NCI-H146 (cell line): ENCODE measurements at regions not wholly inside any gene's neighbourhood (a gene's known extent, or its start where the extent isn't known, plus 50 kb on each side); places are given as distances from the start of the nearest gene placed in this dataset.
"Not testable (repeated sequence)": the region's sequence is repeated elsewhere in the genome, so short reads cannot be mapped to it uniquely, and the experiment has no call there.

Experiments used
- DNase-seq: peaks from one replicate; lab custom pipeline; 2025; lab: John Stamatoyannopoulos, UW

DNA sequence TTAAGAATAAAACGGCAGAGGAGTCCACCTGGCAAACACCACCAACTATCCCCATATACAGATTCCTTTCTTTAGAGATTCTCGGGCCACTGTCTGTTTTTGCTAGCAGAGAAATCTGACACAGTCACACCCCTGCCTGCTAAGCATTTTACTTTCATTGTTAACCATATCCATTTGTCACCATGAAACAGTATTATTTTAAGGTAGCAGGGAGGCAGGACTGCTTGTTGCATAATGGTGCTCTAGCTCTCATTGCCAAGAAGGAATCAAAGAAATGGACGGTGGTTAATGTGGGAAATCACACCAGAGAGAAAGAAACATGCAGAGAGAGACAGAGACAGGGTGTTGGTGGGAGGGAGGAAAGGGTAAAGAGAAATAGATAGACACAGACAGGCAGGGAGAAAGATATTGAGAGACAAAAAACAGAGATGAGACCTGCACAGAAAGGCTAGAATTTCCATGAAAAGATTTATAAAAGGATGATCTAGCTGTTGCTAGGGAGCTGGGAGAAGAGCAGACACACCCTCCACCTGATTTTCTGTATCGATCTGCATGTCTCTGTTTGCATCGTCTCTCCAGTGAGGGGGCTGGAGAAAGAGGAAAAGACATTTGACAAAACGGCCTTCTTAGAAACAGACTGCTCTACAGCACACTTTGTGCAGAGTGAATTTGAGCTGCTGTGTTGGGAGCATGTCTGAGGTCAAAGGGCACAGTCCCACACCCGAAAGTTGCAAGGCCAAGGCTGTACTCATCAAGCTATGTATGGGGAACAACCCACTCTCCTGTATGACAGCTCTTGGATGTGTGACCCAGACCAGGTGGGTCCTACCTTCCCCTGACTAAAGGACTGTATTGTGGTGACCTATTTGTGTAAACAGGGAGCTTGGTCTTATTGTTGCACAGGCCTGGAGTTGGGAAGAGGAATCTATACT is 303.1 kb downstream of the FZD1 start:
- peak; percentile 60 for DNase-seq

DNA sequence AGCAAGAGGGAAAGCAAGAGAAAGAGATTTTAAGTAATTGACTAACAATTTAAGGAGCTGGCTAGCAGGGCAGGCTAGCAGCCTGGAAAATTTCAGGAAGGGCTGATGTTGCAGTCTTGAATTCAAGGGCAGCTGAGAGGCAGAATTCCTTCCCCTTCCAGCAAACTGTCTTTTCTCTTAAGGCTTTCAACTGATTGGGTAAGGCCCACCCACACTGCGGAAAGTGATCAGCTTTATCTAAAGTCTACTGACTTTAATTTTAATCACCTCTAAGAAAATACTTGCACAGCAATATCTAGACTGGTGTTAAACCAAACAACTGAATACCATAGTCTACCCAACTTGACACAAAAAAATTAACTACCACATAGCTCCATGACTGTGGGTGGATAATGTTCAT is 303.9 kb downstream of the FZD1 start:
- no peak for DNase-seq

DNA sequence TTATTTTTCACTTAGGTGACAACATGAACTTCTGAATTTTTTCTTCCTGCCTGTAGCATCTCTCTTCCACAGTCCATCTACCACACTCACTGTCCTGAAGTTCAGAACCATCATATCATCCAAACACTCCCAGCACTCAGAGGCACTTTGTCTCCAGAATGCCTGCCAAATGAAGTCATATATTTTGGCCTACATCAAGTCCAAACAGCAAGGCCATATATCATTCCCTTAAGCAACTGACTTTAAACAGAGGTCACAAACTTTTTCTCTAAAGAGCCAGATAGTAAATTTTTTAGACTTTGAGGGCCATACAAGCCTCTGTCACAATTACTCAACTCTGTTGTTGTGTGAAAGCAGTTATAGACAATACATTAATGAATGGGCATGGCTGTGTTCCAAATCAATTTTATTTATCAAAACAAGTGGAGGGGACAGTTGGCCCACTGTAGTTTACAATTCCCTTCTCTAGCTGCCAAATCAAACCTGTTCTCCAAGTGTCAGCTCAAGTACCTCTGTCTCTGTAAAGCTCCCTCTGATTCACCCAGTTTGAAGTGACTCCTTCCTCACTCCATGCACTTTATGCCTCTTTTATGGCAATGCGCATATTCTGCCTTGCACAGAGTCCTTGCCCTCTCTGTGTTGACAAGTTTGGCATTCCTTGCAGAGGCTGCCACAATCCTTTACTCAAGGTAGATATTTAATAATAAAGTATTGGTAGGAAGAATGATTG is 305.7 kb downstream of the FZD1 start:
- DNase-seq: no peak

GRCh38 chr7:91570560-91570959 is 306.3 kb downstream of the FZD1 start:
- no peak for DNase-seq

GRCh38 chr7:91571601-91572000 is 307.4 kb downstream of the FZD1 start:
- DNase-seq: no peak

DNA sequence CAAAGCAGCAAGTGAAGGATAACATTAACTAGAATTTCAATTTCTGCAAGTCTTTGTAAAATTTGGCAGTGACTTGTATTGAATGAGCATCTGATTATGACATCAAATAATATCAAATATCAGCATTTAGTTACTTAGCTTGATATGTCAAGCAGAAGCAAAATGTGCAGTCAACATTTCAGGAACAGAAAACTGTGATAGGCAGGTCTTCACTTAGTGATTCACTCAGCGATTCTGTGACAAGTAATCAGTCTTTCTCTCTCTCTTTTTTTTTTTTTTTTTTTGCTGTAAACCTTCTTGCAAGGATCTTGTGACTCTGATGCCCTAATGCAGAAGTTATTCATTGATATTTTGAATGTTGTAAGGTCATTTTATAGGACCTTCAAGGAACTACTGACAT is 307.1 kb downstream of the MTERF1 start:
- no peak for DNase-seq

GRCh38 chr7:91576459-91576858 is 304.0 kb downstream of the MTERF1 start:
- not testable (repeated sequence) for DNase-seq

- DNase-seq: no peak
These were observed 300.7 kb downstream of the MTERF1 start for GRCh38 chr7:91579837-91580236.

GRCh38 chr7:91582799-91583477 is 297.6 kb downstream of the MTERF1 start:
- DNase-seq: no peak

DNA sequence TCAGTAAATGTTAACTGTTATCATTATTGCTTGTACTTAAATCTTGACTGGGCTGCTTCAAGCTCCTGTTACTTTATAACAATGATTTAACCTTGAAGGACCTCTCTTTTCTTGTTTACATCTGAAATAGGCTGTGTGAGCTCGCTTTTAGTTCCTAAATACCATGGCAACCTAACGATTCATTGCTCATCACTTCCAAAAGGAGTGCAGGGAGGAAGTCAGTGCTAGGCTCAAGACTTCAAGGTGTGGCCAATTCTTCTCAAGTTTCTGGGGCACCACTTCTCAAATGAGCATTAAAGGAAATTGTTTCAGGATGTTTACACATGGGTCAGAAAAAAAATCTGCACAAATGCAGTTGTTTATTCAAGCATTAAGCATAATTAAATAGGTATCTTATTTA is 284.2 kb downstream of the MTERF1 start:
- peak; percentile 53 for DNase-seq

- DNase-seq: no peak
These were observed 281.7 kb downstream of the MTERF1 start for GRCh38 chr7:91598791-91599190.

- no peak for DNase-seq
These were observed 280.4 kb downstream of the MTERF1 start for GRCh38 chr7:91600112-91600511.

DNA sequence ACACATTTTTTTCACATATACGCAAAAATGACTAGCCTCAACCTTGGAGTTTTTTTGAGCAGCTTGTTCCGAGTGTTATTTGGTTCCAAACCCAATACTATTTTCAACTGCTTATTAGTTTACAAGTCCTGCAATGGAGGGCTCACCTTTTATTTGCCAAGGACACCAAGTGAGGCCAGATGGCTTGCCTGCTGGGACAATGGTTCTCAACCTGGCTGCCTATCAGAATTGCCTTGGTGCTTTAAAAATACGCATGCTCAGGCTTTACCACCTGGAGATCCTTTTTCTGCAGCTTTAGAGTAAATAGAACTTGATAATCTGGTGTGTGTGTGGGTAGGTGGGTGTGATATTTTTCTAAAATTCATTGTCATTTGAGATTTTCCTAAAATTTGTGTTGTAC is 276.8 kb downstream of the MTERF1 start:
- peak; percentile 47 for DNase-seq

DNA sequence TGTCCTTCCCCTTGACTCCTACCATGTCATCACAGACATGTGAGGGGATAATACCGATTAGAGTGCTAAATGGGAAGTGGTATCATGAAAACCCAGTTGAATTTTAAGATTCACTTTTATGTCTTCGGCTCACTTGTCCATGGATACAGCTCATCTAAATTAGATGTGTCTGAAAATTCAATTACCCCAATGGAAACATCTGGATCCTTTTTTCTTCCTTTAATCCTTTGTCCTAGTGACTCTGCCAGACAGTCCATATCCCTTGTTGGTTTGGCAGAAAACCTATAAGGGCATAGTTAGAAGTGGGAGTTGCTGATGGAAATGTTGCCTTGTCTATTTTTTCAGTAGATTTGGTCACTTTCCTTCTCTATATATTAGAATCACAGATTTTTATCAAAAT is 271.9 kb downstream of the MTERF1 start:
- no peak for DNase-seq

DNA sequence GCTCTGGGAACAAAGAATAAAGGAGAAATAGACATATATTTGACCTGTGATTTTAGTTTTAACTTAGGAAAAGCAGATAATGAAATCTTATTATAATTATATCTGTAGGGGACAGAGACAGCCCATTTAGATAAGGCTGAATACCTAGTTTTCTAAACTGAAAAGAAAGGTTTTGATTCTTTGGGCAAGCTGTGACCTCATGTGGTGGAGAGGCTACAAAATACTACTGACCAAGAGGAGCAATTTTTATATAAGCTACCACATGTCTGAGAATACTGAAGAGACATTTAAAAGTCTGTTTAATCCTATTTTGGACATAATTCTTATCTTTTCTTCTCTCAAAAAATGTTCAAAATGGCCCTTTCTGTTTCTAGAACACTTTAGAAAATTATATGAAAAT is 271.0 kb downstream of the MTERF1 start:
- peak; percentile 46 for DNase-seq

DNA sequence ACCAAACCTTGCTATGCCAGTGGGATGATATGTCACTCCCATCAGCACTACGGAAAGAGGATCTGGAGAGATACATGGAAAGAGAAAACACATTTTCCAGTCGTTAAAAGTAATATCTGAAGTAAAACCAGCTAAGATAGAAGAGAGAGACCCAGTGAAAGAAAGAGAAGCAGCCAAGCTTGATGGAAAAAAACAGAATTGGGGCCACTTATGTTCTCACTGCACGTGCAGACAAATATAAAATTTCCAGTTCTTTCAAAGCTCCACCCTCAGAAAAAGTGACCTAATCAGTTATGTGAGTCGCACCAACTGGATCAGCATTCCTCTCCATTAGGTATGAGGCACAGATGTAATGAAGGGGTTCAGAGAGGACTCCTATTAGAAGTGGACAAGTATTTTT is 266.1 kb downstream of the MTERF1 start:
- no peak for DNase-seq

GRCh38 chr7:91618776-91619765 is 261.4 kb downstream of the MTERF1 start:
- DNase-seq: no peak

GRCh38 chr7:91620827-91621226 is 259.7 kb downstream of the MTERF1 start:
- no peak for DNase-seq

- not testable (repeated sequence) for DNase-seq
These were observed 253.2 kb downstream of the MTERF1 start for GRCh38 chr7:91627324-91627723.

DNA sequence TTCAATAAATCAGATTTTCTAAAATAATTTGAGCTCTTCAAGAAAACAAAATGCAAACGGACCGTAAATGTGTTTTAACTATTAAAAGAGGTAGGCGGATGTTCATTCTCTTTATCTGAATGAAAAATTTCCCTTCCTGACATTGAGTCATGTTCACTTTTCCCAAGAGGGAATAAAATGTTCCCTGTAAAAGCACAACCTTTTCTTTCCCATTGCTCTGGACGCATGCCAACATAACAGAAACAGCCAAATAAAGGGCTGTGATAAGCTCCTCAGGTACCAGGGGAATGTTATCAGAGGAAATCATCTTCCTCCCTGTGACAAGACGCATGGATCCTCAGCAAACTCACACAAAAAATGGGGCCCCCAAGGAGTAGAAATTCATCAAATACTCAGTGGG is 251.8 kb downstream of the MTERF1 start:
- peak; percentile 21 for DNase-seq

DNA sequence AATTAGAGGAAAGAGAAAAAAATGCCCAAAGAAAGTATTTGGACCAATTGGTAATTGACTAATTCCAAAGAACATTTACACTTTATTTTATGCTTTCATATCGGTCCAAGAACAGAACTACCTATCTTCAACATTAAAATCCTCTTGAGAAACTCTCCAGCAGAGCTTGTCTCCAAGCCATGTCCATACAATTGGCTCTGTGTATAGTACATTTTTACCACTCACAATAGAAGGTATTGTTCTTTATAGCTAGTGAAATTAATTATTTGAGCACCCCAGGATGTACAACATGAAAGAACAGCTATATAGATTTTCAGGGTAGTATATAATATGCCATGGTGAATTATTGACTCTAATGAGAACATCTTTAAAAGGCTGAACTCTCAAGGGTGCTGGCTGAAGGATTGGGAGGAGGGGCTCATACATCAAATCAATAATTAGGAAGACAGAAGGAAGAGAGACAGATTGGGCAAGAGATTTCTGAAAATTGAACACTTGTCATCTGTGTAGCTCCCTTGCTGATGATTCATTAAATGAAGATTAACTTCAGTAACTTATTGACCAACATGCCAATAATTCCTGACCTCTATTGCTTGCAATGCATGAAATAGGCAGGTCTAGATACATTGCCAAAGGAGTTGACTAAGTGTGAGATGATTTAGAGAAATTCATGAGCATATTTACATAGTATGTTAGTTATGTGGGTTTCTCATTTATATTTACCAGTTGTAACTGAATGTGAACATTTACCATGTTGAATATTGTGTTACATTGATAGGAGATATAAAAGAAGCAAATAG is 249.7 kb downstream of the MTERF1 start:
- no peak for DNase-seq
